Tibial nerve (tissue), 4 donors: ENCODE measurements at regions not wholly inside any gene's neighbourhood (a gene's known extent, or its start where the extent isn't known, plus 50 kb on each side); places are given as distances from the start of the nearest gene placed in this dataset.

Experiments used
- EP300 ChIP-seq, 2 donors: sonication (generic); formaldehyde crosslinking; IDR thresholded peaks; one replicate each; pipeline ENCODE4 v1.6.1; 2017; ENCODE audit warnings: antibody characterized with exemption in 2 of 2, mild to moderate bottlenecking in 1 of 2
- POLR2A ChIP-seq, 2 donors: fragments of 450-650 bp; IDR thresholded peaks; one replicate each; pipeline ENCODE4 v1.6.1; 2017; ENCODE audit warnings: antibody characterized with exemption in 2 of 2, mild to moderate bottlenecking in 2 of 2, moderate library complexity in 2 of 2
- TF ChIP-seq, protein P1 (sequence below), 5 experiments: fragments of 200-600 bp in 3 of 5; fragments of 450-650 bp in 2 of 5; sonication (generic) in 3 of 5; IDR thresholded peaks; one replicate each; pipeline ENCODE4 v1.5.1; 2016 to 2019; ENCODE audit warnings: antibody characterized with exemption in 5 of 5, mild to moderate bottlenecking in 3 of 5, moderate library complexity in 2 of 5

DNA sequence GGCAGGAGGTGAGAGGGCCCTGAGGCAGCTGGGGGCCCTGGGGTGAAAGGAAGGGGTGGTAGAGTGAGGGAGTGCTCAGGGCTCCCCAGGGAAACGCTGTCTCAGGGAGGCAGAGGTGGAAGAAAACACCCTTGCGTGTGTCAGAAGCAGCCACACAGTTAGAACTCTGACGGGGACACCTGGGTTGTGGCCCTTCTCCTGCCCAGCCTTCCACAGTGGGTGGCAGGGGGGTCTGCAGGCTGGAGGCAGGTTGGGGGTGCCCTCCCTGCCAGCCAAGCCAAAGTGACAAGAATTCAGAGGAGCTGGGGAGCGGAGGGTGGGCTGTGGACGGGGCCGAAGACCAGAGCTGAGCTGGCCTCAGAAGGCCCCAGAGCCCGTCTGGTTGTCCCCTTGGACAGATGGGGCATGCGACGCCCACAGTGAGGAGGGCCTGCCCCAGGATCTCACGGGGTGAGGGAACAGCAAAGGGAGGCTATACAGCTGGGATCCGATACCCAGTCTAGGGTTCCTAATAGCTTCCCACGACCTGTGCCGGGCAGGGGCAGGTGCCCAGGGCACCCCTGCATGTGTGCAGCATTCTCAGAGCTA, 105.2 kb upstream of the ADRA2C start:
- TF ChIP-seq, protein P1, sequence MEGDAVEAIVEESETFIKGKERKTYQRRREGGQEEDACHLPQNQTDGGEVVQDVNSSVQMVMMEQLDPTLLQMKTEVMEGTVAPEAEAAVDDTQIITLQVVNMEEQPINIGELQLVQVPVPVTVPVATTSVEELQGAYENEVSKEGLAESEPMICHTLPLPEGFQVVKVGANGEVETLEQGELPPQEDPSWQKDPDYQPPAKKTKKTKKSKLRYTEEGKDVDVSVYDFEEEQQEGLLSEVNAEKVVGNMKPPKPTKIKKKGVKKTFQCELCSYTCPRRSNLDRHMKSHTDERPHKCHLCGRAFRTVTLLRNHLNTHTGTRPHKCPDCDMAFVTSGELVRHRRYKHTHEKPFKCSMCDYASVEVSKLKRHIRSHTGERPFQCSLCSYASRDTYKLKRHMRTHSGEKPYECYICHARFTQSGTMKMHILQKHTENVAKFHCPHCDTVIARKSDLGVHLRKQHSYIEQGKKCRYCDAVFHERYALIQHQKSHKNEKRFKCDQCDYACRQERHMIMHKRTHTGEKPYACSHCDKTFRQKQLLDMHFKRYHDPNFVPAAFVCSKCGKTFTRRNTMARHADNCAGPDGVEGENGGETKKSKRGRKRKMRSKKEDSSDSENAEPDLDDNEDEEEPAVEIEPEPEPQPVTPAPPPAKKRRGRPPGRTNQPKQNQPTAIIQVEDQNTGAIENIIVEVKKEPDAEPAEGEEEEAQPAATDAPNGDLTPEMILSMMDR (IDR thresholded peaks at IDR 0.05) = no peak
- TF ChIP-seq POLR2A (IDR thresholded peaks at IDR 0.05) (no peak), EP300 (IDR thresholded peaks at IDR 0.05) (no peak)
